ENCODE measurements at regions not wholly inside any gene's neighbourhood (a gene's known extent, or its start where the extent isn't known, plus 50 kb on each side); places are given as distances from the start of the nearest gene placed in this dataset.
"Not testable (repeated sequence)": the region's sequence is repeated elsewhere in the genome, so short reads cannot be mapped to it uniquely, and the experiment has no call there.

GRCh38 chr6:8845690-8846089, 410.3 kb upstream of the SLC35B3 start:
- DNase-seq (ENCODE audit: low spot score): no peak

GRCh38 chr6:8844968-8845367, 409.6 kb upstream of the SLC35B3 start:
- no peak for DNase-seq (ENCODE audit: low spot score)

GRCh38 chr6:8839626-8840025, 404.3 kb upstream of the SLC35B3 start:
- no peak for DNase-seq (ENCODE audit: low spot score)

GRCh38 chr6:8837343-8837742, 402.0 kb upstream of the SLC35B3 start:
- no peak for DNase-seq (ENCODE audit: low spot score)

GRCh38 chr6:8832695-8833094, 397.4 kb upstream of the SLC35B3 start:
- not testable (repeated sequence) for DNase-seq (ENCODE audit: low spot score)

- no peak for DNase-seq (ENCODE audit: low spot score)
Observed at GRCh38 chr6:8831366-8832152, 396.2 kb upstream of the SLC35B3 start.

GRCh38 chr6:8830794-8831193, 395.4 kb upstream of the SLC35B3 start:
- no peak for DNase-seq (ENCODE audit: low spot score)

- no peak for DNase-seq (ENCODE audit: low spot score)
Observed at GRCh38 chr6:8829796-8830195, 394.5 kb upstream of the SLC35B3 start.

- DNase-seq (ENCODE audit: low spot score): no peak
Observed at GRCh38 chr6:8829296-8829695, 394.0 kb upstream of the SLC35B3 start.

- DNase-seq (ENCODE audit: low spot score): no peak
Observed at GRCh38 chr6:8828376-8828775, 393.0 kb upstream of the SLC35B3 start.

GRCh38 chr6:8825726-8826125, 390.4 kb upstream of the SLC35B3 start:
- no peak for DNase-seq (ENCODE audit: low spot score)

- DNase-seq (ENCODE audit: low spot score): no peak
Observed at GRCh38 chr6:8821981-8822381, 386.6 kb upstream of the SLC35B3 start.

GRCh38 chr6:8820313-8820712, 385.0 kb upstream of the SLC35B3 start:
- no peak for DNase-seq (ENCODE audit: low spot score)

- DNase-seq (ENCODE audit: low spot score): no peak
Observed at GRCh38 chr6:8819446-8819845, 384.1 kb upstream of the SLC35B3 start.

- DNase-seq (ENCODE audit: low spot score): no peak
Observed at GRCh38 chr6:8814440-8815000, 379.2 kb upstream of the SLC35B3 start.

- DNase-seq (ENCODE audit: low spot score): no peak
Observed at GRCh38 chr6:8810325-8810724, 375.0 kb upstream of the SLC35B3 start.

- DNase-seq (ENCODE audit: low spot score): no peak
Observed at GRCh38 chr6:8809662-8810061, 374.3 kb upstream of the SLC35B3 start.

- no peak for DNase-seq (ENCODE audit: low spot score)
Observed at GRCh38 chr6:8803181-8803760, 367.9 kb upstream of the SLC35B3 start.

GRCh38 chr6:8802397-8802796, 367.1 kb upstream of the SLC35B3 start:
- DNase-seq (ENCODE audit: low spot score): not testable (repeated sequence)

GRCh38 chr6:8794420-8794819, 359.1 kb upstream of the SLC35B3 start:
- no peak for DNase-seq (ENCODE audit: low spot score)

GRCh38 chr6:8789878-8790277, 354.5 kb upstream of the SLC35B3 start:
- DNase-seq (ENCODE audit: low spot score): no peak

GRCh38 chr6:8785223-8785622, 349.9 kb upstream of the SLC35B3 start:
- no peak for DNase-seq (ENCODE audit: low spot score)

- no peak for DNase-seq (ENCODE audit: low spot score)
Observed at GRCh38 chr6:8783191-8783590, 347.8 kb upstream of the SLC35B3 start.

Measured in HT-29 (cell line).